ENCODE measurements at regions not wholly inside any gene's neighbourhood (a gene's known extent, or its start where the extent isn't known, plus 50 kb on each side); places are given as distances from the start of the nearest gene placed in this dataset.
A peak's percentile ranks its signal among the peaks of the same experiment; 100 is the strongest.

DNA sequence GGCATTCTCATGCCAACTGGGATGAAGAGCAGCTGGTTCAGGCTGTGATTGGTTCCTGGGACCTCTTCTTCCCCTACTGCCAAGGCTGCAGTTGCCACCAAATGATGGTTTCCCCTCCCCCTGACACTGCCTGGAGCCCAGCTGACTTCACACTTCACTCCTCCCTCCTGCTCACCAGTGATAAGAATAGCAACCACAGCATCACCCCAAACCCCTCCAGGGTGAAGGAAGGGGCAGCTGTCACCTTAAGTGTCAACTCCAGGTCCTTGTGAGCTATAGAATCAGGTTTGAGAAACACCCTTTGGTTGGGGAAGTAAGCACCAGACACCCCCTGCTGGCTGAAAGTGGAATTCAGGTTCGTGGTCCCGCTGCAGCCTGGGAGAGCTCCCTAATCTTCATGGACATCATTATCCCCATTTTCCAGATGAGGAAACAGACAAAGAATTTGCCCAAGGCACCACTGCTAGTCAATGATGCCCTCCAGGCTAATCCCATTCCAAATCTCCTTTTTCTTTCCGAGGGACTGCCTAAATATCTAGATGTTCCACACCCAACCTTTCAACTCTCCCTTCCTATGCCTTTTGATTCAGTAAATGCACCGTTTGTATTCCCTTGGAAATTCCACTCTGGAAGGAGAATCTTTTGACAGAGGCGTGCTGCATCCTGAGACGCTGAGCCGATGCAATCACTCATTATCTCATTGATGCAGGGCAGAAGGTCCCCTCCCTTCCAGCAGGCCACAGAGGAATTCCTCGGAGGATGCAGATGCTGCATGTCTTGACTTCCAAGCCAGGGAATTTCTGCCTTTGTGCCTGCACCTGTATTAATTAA lies 50.6 kb upstream of the UQCRFS1 start:
- peak in 20 of 58 donors; percentile 2 to 47 (median 18) for DNase-seq

DNA sequence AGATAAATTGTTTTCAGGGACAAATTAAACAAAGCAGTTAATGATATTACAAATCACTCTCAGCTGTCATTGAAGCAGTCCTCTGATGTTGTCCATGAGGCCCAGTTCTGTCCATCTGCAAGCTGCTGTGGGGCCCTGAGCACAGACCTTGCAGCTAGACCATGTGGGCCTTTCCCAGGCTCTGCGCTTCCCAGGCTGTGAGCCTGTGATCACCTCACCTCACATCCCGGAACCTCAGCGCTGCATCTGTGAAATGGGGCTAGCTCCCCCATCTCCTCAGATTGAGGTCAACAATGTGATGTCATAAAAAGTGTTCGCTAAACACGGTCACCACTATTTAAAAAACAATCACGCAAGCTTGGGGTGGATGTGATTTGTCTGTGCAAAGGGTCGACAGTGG lies 51.9 kb upstream of the UQCRFS1 start:
- no peak for DNase-seq

DNA sequence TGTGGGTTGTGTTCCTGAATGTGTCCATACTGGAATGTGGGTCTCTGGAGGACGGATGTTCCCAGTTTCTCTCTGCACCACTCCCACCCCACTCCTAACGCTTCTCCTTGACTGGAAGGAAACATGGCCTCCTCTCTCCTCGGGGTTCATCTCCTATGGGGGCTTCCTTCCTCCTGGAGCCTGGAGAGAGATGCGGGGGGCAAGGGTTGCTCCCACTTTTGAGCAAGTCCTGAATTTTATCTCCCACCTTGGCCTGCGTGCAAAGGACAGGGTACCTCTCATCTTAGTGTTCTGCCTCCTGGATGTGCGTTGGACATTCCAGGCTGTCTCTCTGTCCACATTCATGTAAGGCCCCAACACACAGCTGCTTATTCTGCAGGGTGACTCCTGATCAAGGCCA lies 52.5 kb upstream of the UQCRFS1 start:
- no peak for DNase-seq

DNA sequence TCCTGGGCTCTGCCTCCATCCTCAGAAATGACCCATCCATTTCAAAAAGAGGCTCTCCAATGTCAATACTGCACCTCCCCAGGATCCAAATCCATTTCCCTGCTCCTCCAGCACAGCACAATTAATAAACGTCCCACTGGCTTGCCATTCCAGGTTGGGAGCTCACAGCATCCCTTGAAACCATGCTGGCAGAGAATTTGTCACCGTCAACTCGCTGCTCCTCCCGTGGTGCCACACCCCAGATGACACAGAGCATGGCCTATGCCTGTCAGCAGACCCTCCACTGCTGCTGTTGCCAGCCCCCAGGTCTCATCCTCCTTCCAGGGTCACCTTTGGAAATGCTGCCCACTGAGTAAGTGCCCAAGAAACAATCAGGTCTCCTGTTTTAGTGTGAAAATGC lies 53.0 kb upstream of the UQCRFS1 start:
- no peak for DNase-seq

DNA sequence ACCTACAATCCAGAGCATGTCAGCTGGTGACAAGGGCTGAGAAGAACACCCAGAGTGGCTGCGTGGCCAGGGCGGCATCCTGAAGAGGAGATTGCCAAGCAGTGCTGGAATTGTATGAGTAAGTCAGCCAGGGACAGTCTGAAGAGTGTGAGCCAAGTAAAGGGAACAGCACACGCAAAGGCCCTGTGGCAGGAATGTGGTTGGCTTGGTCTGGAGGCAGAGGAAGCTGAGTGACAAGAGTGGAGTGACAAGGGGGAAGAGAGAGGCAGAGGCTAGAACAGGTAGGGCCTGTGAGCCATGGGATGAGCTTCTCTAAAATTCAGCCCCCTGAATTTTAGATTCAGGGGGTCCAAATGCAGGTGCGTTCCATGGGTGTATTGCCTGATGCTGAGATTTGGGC lies 53.7 kb upstream of the UQCRFS1 start:
- no peak for DNase-seq

DNA sequence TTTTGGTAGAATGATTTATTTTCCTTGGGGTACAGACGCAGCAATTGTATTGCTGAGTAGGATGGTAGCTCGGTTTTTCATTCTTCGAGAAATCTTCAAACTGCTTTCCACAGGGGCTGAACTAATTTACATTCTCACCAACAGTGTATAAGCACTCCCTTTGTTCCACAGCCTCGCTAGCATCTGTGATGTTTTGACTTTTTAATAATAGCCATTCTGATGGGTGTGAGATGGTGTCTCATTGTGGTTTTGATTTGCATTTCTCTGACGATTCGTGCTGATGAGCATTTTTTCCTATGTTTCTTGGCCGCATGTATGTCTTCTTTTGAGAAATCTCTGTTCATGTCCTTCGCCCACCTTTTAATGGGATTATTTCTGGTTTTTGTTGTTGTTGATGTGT lies 54.8 kb upstream of the UQCRFS1 start:
- peak in 1 of 58 donors; percentile 12 for DNase-seq

DNA sequence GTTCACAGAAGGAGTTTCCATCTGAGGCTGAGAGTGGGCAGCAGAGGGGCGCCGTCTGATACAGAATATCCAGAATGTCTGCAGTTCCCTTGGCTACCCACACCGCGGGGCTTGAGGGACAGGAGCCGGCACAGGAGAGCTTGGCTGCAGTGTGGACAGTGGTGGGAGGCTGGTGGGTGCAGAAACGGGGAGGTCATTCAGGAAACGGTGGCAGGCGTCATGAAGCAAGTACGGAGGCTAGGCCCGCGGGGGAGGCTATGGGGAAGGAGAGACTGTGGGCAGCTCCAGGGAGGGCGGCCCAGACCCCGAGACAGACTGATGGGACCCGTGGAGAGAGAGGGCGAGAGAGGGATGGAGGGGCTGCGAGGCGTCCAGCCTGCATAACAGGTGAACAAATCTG lies 55.2 kb upstream of the UQCRFS1 start:
- DNase-seq = peak in 1 of 58 donors; percentile 36

DNA sequence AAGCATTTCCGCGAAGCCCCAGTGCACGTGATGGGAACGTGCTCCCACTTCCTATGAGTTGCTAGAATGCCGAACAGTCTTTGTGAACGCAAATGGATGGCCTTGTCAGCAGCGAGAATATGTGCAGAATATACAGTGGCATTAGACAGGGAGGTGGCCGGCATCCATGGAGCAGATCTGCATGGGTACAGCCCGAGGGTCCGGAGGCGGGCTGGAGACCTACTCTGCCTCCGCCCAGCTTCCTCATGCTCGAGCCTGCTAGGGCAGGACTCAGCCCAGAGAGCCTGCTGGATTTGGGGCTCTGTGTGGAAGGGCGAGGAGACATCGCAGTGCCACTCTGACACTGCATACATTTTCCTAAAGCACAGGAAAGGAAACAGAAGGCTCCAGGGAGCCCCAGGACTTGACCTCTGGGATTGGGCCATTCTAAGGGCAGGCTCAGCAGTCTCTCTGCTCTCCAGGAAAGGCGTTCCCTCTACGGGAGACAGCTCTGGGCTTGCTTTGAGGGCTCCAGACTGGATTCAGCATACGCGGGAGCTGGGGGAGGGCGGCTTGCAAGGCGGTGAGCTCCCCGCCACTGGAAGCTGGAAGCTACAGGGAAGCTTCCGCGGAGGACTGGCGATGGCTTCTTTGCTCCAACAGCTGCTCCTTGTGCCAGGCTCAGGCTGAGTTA lies 55.9 kb upstream of the UQCRFS1 start:
- DNase-seq = no peak

DNA sequence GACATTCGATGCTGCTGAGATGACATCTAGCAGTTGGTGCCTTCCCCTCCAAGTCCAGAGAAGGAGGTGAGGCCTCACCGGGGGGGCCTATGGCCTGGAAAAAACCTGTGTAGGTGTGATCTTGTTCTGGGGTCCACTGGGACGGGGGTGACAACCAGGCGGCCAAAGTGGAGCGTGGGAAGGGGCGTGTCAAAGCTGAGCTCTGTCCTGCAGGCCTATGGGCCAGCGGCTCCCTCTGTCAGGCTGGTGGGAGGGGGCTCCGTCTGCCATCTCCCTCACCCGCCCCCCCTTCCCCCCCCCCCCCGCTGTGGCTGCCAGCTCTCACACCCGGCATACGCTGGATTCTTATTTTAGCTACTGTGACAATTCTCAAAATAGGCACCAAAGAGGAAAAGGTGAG lies 56.7 kb upstream of the UQCRFS1 start:
- no peak for DNase-seq

DNA sequence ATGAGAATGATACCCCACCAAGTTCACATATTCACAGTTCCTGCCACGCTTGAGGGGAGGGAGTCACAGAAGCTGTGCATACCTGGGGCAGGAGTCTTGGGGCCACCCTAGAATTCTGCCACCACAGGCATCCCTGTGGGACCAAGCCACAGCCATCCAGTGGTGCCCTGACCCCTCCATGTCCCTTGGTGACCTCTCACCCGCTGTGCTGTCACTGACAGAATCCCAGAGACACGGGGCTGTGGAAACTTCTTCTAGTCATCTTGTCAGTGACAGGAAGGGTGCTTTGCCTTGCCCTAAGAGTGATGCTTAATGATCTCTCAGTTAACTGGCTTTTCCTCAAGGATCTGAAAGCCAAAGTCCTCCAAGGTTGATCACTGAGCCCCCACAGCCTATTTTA lies 58.4 kb upstream of the UQCRFS1 start:
- DNase-seq = no peak

DNA sequence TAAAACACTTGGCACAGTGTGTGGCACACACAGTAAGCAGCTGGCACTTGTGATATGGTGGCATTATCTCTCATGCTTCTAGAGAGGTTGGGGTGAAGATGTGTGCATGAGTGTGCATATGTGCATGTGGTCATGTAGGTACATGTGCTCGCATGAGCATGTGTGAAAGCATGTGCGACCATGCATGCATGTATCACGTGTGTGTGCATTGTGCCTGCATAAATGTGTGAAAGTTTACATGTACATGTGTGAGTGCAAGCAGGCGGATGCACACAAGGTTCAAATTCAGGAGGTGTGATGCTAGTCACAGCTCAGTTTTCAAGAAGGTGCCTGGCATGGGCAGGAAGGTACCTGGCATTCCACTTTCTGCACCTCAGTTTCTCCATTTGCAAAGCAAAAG lies 59.0 kb upstream of the UQCRFS1 start:
- DNase-seq = no peak

DNA sequence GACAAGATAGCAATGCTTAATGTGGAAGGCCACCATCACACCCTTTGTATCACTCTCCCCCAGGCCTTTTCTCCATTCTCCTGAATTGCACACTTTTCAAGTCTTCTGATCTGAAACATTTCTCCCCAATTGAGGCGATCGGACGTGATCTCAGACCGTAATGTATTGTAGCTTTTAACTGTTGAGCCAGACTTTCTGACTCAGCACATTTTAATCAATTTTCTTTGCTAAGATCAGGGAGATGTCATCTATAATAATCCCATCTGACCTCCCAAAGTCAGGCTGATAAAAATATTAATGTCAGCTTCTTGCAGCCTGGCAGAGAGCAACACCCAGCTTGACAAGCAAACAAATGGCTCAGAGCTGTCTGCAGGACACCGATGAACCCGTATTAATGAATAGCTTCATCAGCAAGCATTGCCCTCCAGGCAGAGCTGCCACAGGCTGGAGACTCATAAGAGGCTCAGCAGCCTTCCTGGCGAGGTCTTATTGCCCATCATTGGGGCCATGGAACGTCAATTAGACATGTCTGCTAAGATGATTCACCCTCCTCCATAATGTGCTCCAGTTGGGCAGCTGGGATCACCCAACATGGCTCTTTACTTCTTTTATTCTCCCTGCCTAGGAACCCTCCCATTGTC lies 60.2 kb upstream of the UQCRFS1 start:
- no peak for DNase-seq

DNA sequence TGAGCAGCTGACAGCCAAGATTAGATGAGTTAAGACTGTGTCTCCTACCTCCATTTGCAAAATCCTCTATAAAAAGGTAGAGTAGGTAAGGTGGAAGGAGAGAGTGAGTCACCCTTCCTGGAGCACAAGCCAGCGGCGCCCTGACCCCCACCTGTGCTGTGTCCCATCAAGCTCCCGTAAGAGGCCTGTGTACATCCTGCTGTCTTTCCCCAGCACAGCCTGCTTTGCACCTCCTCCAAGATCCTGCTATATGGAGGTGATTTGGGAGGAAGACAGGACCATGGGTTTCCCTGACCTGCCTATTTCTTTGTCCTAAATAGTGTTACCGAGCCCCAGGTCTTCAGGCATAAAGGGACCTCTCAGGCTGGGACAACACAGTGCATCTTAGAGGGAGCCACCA lies 62.3 kb upstream of the UQCRFS1 start:
- DNase-seq = no peak

DNA sequence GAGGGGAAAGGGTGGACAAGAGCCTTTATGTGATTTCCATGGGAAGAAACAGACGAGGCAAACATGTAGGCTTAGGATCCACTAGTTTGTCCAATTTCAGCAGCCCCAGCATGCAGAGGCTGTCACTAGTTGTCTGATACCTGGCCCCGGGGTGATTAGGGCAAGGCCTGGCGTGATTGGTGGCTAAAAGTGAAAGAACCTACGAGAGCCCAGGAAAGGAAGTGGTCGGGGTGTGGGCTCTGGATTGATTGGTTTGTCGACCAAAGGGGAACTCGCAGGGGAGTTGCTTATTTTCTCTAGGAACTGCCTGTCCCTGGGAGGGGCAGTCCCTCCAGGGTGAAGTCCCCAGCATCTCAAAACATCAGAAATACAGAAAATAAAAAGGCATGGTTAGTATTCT lies 64.2 kb upstream of the UQCRFS1 start:
- DNase-seq = no peak

DNA sequence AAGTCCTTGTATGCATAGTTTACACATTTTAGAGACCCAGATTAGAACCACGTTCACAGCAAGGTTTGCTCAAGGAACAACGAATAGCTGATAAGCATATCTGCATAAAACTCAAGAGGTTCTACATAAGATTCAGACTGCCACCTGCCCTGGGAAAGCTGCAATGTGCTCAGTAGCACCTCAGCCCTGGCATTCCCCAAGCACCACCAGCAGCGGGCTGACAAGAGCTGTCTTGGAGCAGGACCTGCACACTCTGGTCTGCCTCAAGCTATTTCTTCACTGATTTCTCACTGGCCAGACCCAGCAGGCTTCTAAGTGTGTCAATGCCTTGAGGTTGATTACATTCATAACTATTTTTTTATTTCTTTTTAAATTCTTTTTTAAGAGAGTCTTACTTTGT lies 65.8 kb upstream of the UQCRFS1 start:
- no peak for DNase-seq

DNA sequence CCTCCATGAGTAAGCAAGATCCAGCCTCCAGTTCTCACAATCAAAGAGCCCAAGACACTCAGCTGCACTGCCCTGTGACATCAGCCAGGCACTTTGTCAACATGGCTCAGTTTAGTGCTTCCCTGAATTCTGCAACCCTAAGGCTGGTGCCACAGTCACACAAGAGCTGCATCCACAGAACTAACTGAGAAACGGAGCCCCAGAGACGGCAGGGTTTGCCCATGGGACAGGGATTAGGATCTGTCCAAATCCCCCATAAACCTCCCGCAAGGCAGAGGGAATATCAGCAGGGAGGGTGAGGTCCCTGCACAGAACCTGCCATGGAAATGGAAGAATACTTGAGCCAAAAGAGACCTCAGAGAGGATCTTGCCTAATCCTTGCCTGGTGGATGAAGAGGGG lies 70.4 kb upstream of the UQCRFS1 start:
- DNase-seq = no peak

DNA sequence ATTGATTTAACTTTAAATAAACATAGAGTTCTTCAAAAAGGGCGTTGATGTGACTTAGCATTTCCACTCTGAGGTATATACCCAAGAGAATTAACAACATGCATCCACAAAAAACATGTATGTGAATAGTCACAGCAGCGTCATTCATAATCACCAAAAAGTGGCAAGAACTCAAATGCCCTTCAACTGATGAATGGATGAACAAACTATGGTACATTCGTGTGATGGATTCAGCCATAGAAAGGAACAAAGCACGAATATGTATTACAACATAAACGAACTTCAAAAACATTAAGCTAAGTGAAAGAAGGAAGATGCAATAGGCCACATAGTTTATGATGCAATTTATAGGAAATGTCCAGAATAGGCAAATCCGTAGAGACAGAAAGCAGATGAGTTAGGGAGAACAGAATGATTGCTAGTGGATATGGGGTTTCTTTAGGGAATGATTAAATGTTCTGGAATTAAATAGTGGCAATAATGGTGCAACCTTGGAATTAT lies 72.3 kb upstream of the UQCRFS1 start:
- DNase-seq = no peak

DNA sequence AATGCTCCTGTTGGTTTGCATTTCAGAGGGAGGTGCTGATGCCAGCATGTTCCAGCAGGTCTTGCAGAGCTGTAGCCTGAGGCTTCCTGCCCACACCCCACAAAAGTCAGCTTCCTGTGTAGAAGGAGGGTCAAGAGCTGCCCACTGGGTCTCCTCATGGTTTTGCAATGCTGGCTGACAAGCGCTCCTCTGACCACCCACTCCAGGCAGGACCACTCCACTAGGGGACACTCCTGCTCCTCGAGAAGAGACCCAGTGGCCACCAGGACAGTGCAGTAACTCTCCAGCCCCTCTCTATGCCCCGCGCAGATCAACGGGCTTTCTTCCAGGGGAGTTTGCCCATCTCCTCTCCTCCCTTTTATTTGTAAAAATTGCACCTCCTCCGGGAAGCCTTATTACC lies 72.9 kb upstream of the UQCRFS1 start:
- DNase-seq = peak in 35 of 58 donors; percentile 3 to 64 (median 16)

DNA sequence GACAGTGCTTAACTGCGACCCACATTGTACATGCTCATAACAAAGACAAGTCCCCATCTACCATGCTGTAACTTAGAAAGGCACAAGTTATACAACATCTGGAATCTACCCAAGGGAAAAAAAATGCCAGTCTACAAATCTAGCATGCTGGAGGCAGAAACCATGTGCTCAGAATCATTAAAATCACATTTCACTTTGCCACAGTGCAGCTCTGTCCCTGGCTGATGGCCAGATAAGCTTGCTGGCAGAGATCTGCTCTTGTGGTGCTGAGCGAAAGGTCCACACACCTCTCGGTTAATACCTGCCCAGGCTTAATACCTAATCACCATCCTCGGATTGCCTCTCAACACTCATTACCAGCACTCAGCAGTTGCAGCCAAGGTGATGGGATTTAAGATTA lies 74.1 kb upstream of the UQCRFS1 start:
- DNase-seq = peak in 7 of 58 donors; percentile 10 to 24 (median 17)

DNA sequence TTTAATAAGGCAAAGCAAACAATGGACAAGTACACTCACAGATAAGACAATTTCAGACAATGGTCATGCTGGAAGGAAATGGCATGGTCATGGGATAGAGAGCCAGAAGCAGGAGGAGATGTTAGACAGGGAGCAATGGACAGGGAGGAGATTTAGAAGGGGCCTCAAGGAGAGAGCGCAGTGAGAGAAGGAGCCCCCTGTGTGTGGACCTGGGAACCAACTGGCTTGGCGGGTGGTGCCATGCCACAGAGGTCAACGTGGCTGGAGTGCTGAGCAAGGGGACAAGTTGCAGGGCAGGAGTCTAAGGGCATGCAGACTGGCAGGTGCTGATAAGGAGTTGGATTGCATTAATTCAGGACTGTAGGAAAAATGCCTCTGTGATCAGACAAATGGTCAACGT lies 75.3 kb upstream of the UQCRFS1 start:
- no peak for DNase-seq

DNA sequence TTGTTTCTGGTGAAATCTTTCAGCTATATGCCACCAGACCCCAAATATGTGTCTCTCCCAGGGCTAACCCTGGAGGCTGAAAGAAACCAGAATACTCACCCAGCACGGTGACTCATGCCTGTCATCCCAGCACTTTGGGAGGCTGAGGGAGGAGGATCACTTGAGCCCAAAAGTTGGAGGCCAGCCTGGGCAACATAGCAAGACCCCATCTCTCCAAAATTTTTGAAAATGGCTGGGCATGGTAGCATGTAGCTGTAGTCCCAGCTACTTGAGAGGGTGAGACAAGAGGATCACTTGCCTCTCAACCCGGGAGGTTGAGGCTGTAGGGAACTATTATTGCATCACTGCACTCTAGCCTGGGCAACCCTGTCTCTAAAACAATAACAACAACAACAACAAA lies 76.1 kb upstream of the UQCRFS1 start:
- DNase-seq = no peak

DNA sequence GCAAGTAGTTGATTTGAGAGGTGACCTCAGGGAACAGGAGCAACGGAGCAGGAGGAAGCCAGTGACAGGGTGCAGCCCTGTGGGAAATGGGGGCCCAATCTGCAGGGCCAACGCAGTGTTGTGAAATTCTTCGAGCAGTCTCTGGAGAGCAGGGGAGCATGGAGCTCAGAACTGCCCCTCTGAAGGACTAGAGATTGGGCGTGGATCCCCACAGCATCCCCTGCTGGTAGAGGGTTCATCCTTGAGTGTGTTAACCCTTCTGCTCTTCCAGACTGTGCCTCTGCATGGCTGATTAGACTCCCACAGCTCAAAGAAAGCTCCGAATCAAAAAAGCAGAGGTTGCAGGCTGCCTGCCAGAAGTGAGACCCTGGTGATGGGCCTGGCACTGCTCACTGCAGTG lies 77.9 kb upstream of the UQCRFS1 start:
- DNase-seq = no peak

All from anterior cingulate cortex (tissue), 58 donors.